Lung (tissue), 11 donors: ENCODE measurements at regions not wholly inside any gene's neighbourhood (a gene's known extent, or its start where the extent isn't known, plus 50 kb on each side); places are given as distances from the start of the nearest gene placed in this dataset.

Experiments
- ATAC-seq: fragments of 200-7000 bp; cut with Tn5 transposase; one replicate; pipeline ENCODE4 v1.9.1; 2020; ENCODE audit warnings: moderate number of reproducible peaks; ENCODE audit not compliant: insufficient read depth, low FRiP score
- DNase-seq, 3 donors: peaks; one replicate each; pipeline ENCODE4 v3.0.0-alpha.2; 2013 to 2017
- H3K27ac ChIP-seq, 2 donors: one replicate each; pipeline ENCODE4 v1.5.1; 2013; ENCODE audit warnings: mild to moderate bottlenecking in 2 of 2, moderate library complexity in 2 of 2, control low read depth in 1 of 2, inconsistent platforms in 1 of 2, low read depth in 1 of 2, low read length in 1 of 2
- H3K27me3 ChIP-seq, 3 donors: one replicate each; pipeline ENCODE4 v1.5.1; 2013; ENCODE audit warnings: low read length in 2 of 3; ENCODE audit not compliant: control insufficient read depth in 3 of 3, insufficient read depth in 3 of 3
- H3K36me3 ChIP-seq, 4 donors: one replicate each; pipeline ENCODE4 v1.5.1; 2013; ENCODE audit warnings: low read length in 4 of 4, mild to moderate bottlenecking in 1 of 4, moderate library complexity in 1 of 4; ENCODE audit not compliant: control insufficient read depth in 4 of 4, insufficient read depth in 4 of 4
- H3K4me1 ChIP-seq, 5 donors: one replicate each; pipeline ENCODE4 v1.5.1; 2013; ENCODE audit warnings: low read length in 5 of 5, mild to moderate bottlenecking in 2 of 5, moderate library complexity in 1 of 5; ENCODE audit not compliant: control insufficient read depth in 5 of 5, insufficient read depth in 5 of 5
- H3K4me3 ChIP-seq: one replicate; pipeline ENCODE4 v1.5.1; 2013; ENCODE audit warnings: mild to moderate bottlenecking, control low read depth, moderate library complexity
- H3K9ac ChIP-seq, 2 donors: one replicate each; pipeline ENCODE4 v1.5.1; 2013; ENCODE audit warnings: low read length in 2 of 2, control low read depth in 1 of 2; ENCODE audit not compliant: insufficient read depth in 1 of 2
- H3K9me3 ChIP-seq, 4 donors: one replicate each; pipeline ENCODE4 v1.5.1; 2013; ENCODE audit warnings: low read length in 3 of 4, mild to moderate bottlenecking in 1 of 4, moderate library complexity in 1 of 4; ENCODE audit not compliant: control insufficient read depth in 4 of 4, insufficient read depth in 3 of 4
- WGBS, 2 donors: extraction: QIAGEN DNeasy Blood & Tissue Kit; methylation state at CpG; one replicate each; pipeline ENCODE4 v1.1.7; 2013; 5-methylcytosine and 5-hydroxymethylcytosine counted together
- TF ChIP-seq, protein P1 (sequence below): IDR thresholded peaks from 2 replicates; pipeline ENCODE4 v1.5.1; 2012; ENCODE audit warnings: mild to moderate bottlenecking; ENCODE audit errors: control extremely low read depth, extremely low read depth
- donor health status: control.
- donor health status: control.
- donor health status: Bipolar disorder and iron deficiency.
- donor health status: healthy.
- donor health status: DM: yes; HTN: yes; CAD: no.

DNA sequence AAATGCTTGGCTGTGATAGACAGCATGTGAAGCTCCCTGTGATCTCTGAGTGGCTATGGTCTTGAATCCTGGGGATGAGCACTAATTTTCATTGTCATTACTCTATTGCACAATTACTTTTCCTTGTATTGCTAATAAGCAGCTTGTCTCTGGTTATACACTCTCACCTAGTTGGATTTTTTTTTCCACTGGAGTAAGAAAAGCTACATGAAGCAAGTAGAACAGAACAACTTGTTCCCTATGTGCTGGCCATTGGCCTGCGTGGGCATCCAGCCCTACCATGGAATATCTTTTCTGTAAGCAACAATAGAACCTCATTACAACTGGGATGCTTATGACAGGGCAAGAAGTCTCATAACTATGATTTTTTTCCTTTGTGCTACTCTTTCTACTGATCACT lies 807.4 kb downstream of the TNS3 start:
- Histone ChIP-seq H3K36me3 (no peaks in the 10 kb centered on the region), H3K9ac (no peak overlapping the region), H3K27me3 (no peaks in the 10 kb centered on the region), H3K27ac (no peak overlapping the region), H3K4me3 (no peak overlapping the region), H3K4me1 (peaks cover 0 to 10% (median 0%) of the 10 kb centered on the region in 5 donors), H3K9me3 (peaks cover 0 to 1% (median under 1%) of the 10 kb centered on the region in 4 donors)
- no peak for ATAC-seq
- TF ChIP-seq, protein P1, sequence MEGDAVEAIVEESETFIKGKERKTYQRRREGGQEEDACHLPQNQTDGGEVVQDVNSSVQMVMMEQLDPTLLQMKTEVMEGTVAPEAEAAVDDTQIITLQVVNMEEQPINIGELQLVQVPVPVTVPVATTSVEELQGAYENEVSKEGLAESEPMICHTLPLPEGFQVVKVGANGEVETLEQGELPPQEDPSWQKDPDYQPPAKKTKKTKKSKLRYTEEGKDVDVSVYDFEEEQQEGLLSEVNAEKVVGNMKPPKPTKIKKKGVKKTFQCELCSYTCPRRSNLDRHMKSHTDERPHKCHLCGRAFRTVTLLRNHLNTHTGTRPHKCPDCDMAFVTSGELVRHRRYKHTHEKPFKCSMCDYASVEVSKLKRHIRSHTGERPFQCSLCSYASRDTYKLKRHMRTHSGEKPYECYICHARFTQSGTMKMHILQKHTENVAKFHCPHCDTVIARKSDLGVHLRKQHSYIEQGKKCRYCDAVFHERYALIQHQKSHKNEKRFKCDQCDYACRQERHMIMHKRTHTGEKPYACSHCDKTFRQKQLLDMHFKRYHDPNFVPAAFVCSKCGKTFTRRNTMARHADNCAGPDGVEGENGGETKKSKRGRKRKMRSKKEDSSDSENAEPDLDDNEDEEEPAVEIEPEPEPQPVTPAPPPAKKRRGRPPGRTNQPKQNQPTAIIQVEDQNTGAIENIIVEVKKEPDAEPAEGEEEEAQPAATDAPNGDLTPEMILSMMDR, result no peak
- WGBS, 2 donors, result 96 to 97% methylated on average over 1 of the region's 1 CpG
- DNase-seq, result no peak

DNA sequence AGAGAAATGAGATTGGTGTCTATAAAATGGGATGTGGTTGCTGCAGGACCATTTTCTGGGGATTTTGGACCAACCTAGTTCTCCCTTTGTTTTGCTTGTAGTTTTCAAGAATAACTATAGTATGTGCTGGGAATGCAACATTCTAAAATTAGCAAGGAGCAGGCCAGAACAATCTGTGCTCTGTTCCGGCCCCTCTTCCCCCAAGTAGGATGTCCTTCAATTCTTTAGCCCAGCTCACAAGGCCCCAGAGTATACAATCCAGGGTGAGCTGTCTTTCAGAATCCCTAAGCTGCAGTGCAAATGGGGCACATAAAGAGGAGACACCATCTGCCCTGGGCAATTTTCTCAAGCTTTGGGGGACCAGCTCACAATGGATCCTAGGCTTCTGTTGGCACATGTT lies 809.1 kb downstream of the TNS3 start:
- H3K27ac ChIP-seq, result peak overlapping the region in 1 of 2 donors; percentile 57
- TF ChIP-seq, protein P1, result no peak
- peaks cover 0 to 10% (median 0%) of the 10 kb centered on the region in 5 donors for H3K4me1 ChIP-seq
- ATAC-seq (no peak), DNase-seq (no peak)
- peaks cover 0 to 5% (median 2%) of the 10 kb centered on the region in 4 donors for H3K9me3 ChIP-seq
- H3K36me3 ChIP-seq, result no peaks in the 10 kb centered on the region
- H3K27me3 ChIP-seq, result no peaks in the 10 kb centered on the region
- 74 to 89% methylated on average over 1 of the region's 1 CpG for WGBS, 2 donors
- no peak overlapping the region for H3K4me3 ChIP-seq
- no peak overlapping the region for H3K9ac ChIP-seq

DNA sequence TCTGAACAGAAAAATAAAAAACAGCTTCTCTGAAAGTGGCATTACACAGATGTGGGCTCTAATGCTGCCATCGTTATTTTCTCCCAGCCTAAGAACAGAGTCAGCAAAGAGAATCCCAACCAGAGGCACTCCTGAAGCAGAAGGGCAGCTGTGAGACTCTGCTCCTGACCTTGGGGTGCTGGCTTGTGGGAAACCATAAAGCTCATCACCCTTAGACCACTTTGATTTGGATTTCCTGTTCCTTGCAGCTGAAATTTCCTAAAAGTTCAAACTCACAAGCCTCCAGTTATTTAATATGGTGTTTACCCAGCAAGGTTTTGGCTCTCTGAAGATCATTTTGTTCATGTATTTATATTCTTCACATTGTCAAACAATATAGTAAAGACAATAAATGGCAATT lies 814.8 kb downstream of the TNS3 start:
- Histone ChIP-seq H3K9ac (no peak overlapping the region), H3K9me3 (peaks cover 0 to 5% (median 2%) of the 10 kb centered on the region in 4 donors), H3K27me3 (no peaks in the 10 kb centered on the region), H3K4me1 (peaks cover 0 to 3% (median 0%) of the 10 kb centered on the region in 5 donors), H3K27ac (no peak overlapping the region), H3K4me3 (no peak overlapping the region), H3K36me3 (no peaks in the 10 kb centered on the region)
- WGBS, 2 donors, result 71 to 89% methylated on average over 1 of the region's 1 CpG
- ATAC-seq (no peak), DNase-seq (no peak)
- TF ChIP-seq, protein P1, result no peak
